ENCODE measurements at regions not wholly inside any gene's neighbourhood (a gene's known extent, or its start where the extent isn't known, plus 50 kb on each side); places are given as distances from the start of the nearest gene placed in this dataset.

GRCh38 chr7:117973975-117974374, 100.7 kb upstream of the CTTNBP2 start:
- Histone ChIP-seq H3K4me1 (ENCODE audit: insufficient read depth, low read length) (no peaks in the 10 kb centered on the region), H3K9me3 (ENCODE audit: low read length) (no peaks in the 10 kb centered on the region), H2AFZ (ENCODE audit: low read length) (no peak overlapping the region), H3K27me3 (ENCODE audit: low read length) (no peaks in the 10 kb centered on the region), H4K20me1 (ENCODE audit: low read length) (no peaks in the 10 kb centered on the region), H3F3A (ENCODE audit: low read length, unreplicated experiment) (no peaks in the 10 kb centered on the region), H3K4me2 (ENCODE audit: low read length) (no peak overlapping the region), H3K9ac (ENCODE audit: low read length) (no peak overlapping the region), H3K4me3 (ENCODE audit: low read length) (no peak overlapping the region), H3K79me2 (ENCODE audit: low read length) (no peaks in the 10 kb centered on the region), H3K27ac (ENCODE audit: low read length) (no peak overlapping the region), H3K36me3 (ENCODE audit: low read depth, low read length) (no peaks in the 10 kb centered on the region), H3K9me2 (replicated peaks; ENCODE audit: low read length) (no peaks in the 10 kb centered on the region)
- ATAC-seq (no peak), DNase-seq (no peak)
- BruUV-seq (replicated peaks) = no TSS peak
- intact Hi-C loops (cut with micrococcal nuclease) = no loop called here
- POLR2A ChIA-PET (ENCODE audit: unreplicated experiment) = no interaction called here
- no peak for TF ChIP-seq EZH2 (IDR thresholded peaks at IDR 0.05; ENCODE audit: low read length, unreplicated experiment)
- no peak for TF ChIP-seq CTCF (conservative IDR thresholded peaks at IDR 0.05; ENCODE audit: low read depth, low read length)
- CTCF ChIA-PET = no interaction called here

- no peaks in the 10 kb centered on the region for H3F3A ChIP-seq (ENCODE audit: low read length, unreplicated experiment)
- H3K9me2 ChIP-seq (replicated peaks; ENCODE audit: low read length) = no peaks in the 10 kb centered on the region
- no peaks in the 10 kb centered on the region for H3K4me1 ChIP-seq (ENCODE audit: insufficient read depth, low read length)
- no peak overlapping the region for H3K4me2 ChIP-seq (ENCODE audit: low read length)
- H4K20me1 ChIP-seq (ENCODE audit: low read length) = no peaks in the 10 kb centered on the region
- DNase-seq (no peak), ATAC-seq (no peak)
- ChIA-PET CTCF (no interaction called here), POLR2A (ENCODE audit: unreplicated experiment) (no interaction called here)
- H3K4me3 ChIP-seq (ENCODE audit: low read length) = no peak overlapping the region
- H3K27ac ChIP-seq (ENCODE audit: low read length) = no peak overlapping the region
- no peak overlapping the region for H2AFZ ChIP-seq (ENCODE audit: low read length)
- no peak overlapping the region for H3K9ac ChIP-seq (ENCODE audit: low read length)
- intact Hi-C loops (cut with micrococcal nuclease) = no loop called here
- H3K36me3 ChIP-seq (ENCODE audit: low read depth, low read length) = no peaks in the 10 kb centered on the region
- no peaks in the 10 kb centered on the region for H3K79me2 ChIP-seq (ENCODE audit: low read length)
- no TSS peak for BruUV-seq (replicated peaks)
- no peaks in the 10 kb centered on the region for H3K27me3 ChIP-seq (ENCODE audit: low read length)
- no peak for TF ChIP-seq CTCF (conservative IDR thresholded peaks at IDR 0.05; ENCODE audit: low read depth, low read length)
- TF ChIP-seq EZH2phosphoT487 (IDR thresholded peaks at IDR 0.05; ENCODE audit: borderline replicate concordance, low read length) = no peak
- no peak for TF ChIP-seq EZH2 (IDR thresholded peaks at IDR 0.05; ENCODE audit: low read length, unreplicated experiment)
- H3K9me3 ChIP-seq (ENCODE audit: low read length) = no peaks in the 10 kb centered on the region
Measured at GRCh38 chr7:117974891-117975290, 101.7 kb upstream of the CTTNBP2 start.

- Histone ChIP-seq H3K4me3 (ENCODE audit: low read length) (no peak overlapping the region), H3K9me2 (replicated peaks; ENCODE audit: low read length) (no peaks in the 10 kb centered on the region), H3K9me3 (ENCODE audit: low read length) (no peaks in the 10 kb centered on the region), H3K27me3 (ENCODE audit: low read length) (no peaks in the 10 kb centered on the region), H3K4me1 (ENCODE audit: insufficient read depth, low read length) (no peaks in the 10 kb centered on the region), H3K27ac (ENCODE audit: low read length) (no peak overlapping the region), H3K79me2 (ENCODE audit: low read length) (no peaks in the 10 kb centered on the region), H3K36me3 (ENCODE audit: low read depth, low read length) (no peaks in the 10 kb centered on the region), H3K9ac (ENCODE audit: low read length) (no peak overlapping the region), H2AFZ (ENCODE audit: low read length) (no peak overlapping the region), H3K4me2 (ENCODE audit: low read length) (no peak overlapping the region), H4K20me1 (ENCODE audit: low read length) (no peaks in the 10 kb centered on the region), H3F3A (ENCODE audit: low read length, unreplicated experiment) (no peaks in the 10 kb centered on the region)
- no peak for TF ChIP-seq EZH2 (IDR thresholded peaks at IDR 0.05; ENCODE audit: low read length, unreplicated experiment)
- TF ChIP-seq EZH2phosphoT487 (IDR thresholded peaks at IDR 0.05; ENCODE audit: borderline replicate concordance, low read length) = no peak
- no peak for TF ChIP-seq CTCF (conservative IDR thresholded peaks at IDR 0.05; ENCODE audit: low read depth, low read length)
- no TSS peak for BruUV-seq (replicated peaks)
- ATAC-seq = no peak
- no peak for DNase-seq
- ChIA-PET POLR2A (ENCODE audit: unreplicated experiment) (no interaction called here), CTCF (no interaction called here)
- intact Hi-C loops (cut with micrococcal nuclease) = no loop called here
Measured at GRCh38 chr7:117975476-117975875, 102.2 kb upstream of the CTTNBP2 start.
